T-cell (primary cell): ENCODE measurements at regions not wholly inside any gene's neighbourhood (a gene's known extent, or its start where the extent isn't known, plus 50 kb on each side); places are given as distances from the start of the nearest gene placed in this dataset.
"Not testable (repeated sequence)": the region's sequence is repeated elsewhere in the genome, so short reads cannot be mapped to it uniquely, and the experiment has no call there.

ENCODE experiments used
- ATAC-seq, 4 experiments: fragments of 200-7000 bp in 3 of 4; fragments of 150-1000 bp in 1 of 4; cut with Tn5 transposase; replicated peaks in 1 of 4; 1 replicate in 3 of 4; 2 replicates in 1 of 4; pipeline ENCODE4 v1.10.0; 2021; ENCODE audit warnings: moderate library complexity in 3 of 4, mild to moderate bottlenecking in 2 of 4, moderate number of reproducible peaks in 1 of 4
- CTCF ChIA-PET, 2 donors: fragments of 300-600 bp; sonication (Branson Sonifier 250); formaldehyde crosslinking; loops; one replicate each; lab custom pipeline; 2022; ENCODE audit warnings: antibody characterized with exemption in 2 of 2; lab: Charles Lee
- POLR2A ChIA-PET, 2 donors: fragments of 300-600 bp; sonication (Branson Sonifier 250); formaldehyde crosslinking; loops; one replicate each; lab custom pipeline; 2022; ENCODE audit warnings: antibody characterized with exemption in 2 of 2; lab: Charles Lee
- DNase-seq, 35 experiments: peaks; one replicate each; pipeline versions ENCODE4 v3.0.0 to v3.0.0-alpha.2; 2013 to 2023
- H3K27ac ChIP-seq: one replicate; pipeline ENCODE4 v1.5.1; 2013; ENCODE audit warnings: low read length
- H3K27me3 ChIP-seq, 2 experiments: replicated peaks in 1 of 2; 1 replicate in 1 of 2; 2 replicates in 1 of 2; pipeline versions ENCODE4 v1.6.1 to v1.7.0; 2013; ENCODE audit warnings: low read length in 1 of 2, mixed read lengths in 1 of 2; ENCODE audit not compliant: control insufficient read depth in 2 of 2, insufficient read depth in 2 of 2; ENCODE audit errors: extremely low read depth in 1 of 2
- H3K36me3 ChIP-seq, 2 donors: 1 replicate in 1 of 2; 2 replicates in 1 of 2; pipeline versions ENCODE4 v1.6.1 to v1.7.0; 2013; ENCODE audit warnings: low read length in 1 of 2; ENCODE audit not compliant: control insufficient read depth in 2 of 2, insufficient read depth in 1 of 2; ENCODE audit errors: extremely low read depth in 1 of 2
- H3K4me1 ChIP-seq, 2 experiments: 1 replicate in 1 of 2; 2 replicates in 1 of 2; pipeline versions ENCODE4 v1.6.1 to v1.7.0; 2013; ENCODE audit warnings: low read length in 2 of 2, mixed read lengths in 1 of 2; ENCODE audit not compliant: insufficient read depth in 2 of 2, control insufficient read depth in 1 of 2; ENCODE audit errors: extremely low read depth in 1 of 2
- H3K4me3 ChIP-seq, 2 donors: 1 replicate in 1 of 2; 2 replicates in 1 of 2; pipeline versions ENCODE4 v1.5.1 to v1.7.0; 2013; ENCODE audit warnings: mild to moderate bottlenecking in 2 of 2, low read length in 1 of 2, moderate library complexity in 1 of 2; ENCODE audit not compliant: control insufficient read depth in 1 of 2; ENCODE audit errors: extremely low read depth in 1 of 2
- H3K9me3 ChIP-seq: 2 replicates; pipeline ENCODE4 v1.7.0; 2013
- H3K27ac Mint-ChIP-seq, 2 donors: one replicate each; pipeline ENCODE4 v1.8.0; 2020 to 2021; ENCODE audit warnings: mild to moderate bottlenecking in 2 of 2, mixed read lengths in 2 of 2
- H3K27me3 Mint-ChIP-seq, 2 donors: one replicate each; pipeline ENCODE4 v1.8.0; 2021 to 2022; ENCODE audit warnings: mixed read lengths in 2 of 2
- H3K36me3 Mint-ChIP-seq: one replicate; pipeline ENCODE4 v1.8.0; 2021; ENCODE audit warnings: mixed read lengths
- H3K4me1 Mint-ChIP-seq, 3 donors: one replicate each; pipeline ENCODE4 v1.8.0; 2020 to 2022; ENCODE audit warnings: mixed read lengths in 3 of 3, mild to moderate bottlenecking in 1 of 3
- H3K4me3 Mint-ChIP-seq, 3 donors: one replicate each; pipeline ENCODE4 v1.8.0; 2020 to 2022; ENCODE audit warnings: mild to moderate bottlenecking in 3 of 3, mixed read lengths in 3 of 3, moderate library complexity in 3 of 3
- H3K9me3 Mint-ChIP-seq, 3 donors: one replicate each; pipeline ENCODE4 v1.8.0; 2020 to 2022; ENCODE audit warnings: mixed read lengths in 3 of 3
- WGBS: methylation state at CpG from one replicate; pipeline ENCODE4 v1.1.5; 2013; ENCODE audit warnings: missing lambda C conversion rate; ENCODE audit not compliant: insufficient coverage; 5-methylcytosine and 5-hydroxymethylcytosine counted together

DNA sequence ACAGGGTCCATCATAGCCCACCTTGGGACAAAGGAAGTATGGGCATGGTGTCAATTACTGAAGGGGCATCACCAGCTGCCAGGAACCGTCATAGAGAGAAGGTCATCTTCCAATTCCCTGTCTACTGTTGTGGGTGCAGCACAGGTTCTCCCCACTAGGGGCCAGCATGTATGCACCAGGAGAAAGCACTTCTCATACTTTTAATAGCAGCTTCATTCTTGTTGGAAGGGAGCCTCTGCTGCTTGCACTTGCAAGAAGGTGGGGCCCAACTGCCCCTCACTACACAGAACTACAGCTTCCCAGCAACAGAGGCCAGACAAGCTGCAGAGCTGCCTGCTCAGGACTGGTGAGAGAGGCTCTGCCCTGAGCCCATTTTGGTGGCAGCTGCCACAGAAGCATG is 182.2 kb downstream of the SPIN4 start:
- CTCF ChIA-PET, H3K36me3 ChIP-seq, H3K27ac ChIP-seq, H3K4me3 Mint-ChIP-seq, DNase-seq, H3K27me3 ChIP-seq, H3K4me3 ChIP-seq, H3K36me3 Mint-ChIP-seq, H3K9me3 ChIP-seq, H3K4me1 ChIP-seq, POLR2A ChIA-PET, H3K9me3 Mint-ChIP-seq, H3K27ac Mint-ChIP-seq, ATAC-seq, H3K27me3 Mint-ChIP-seq, H3K4me1 Mint-ChIP-seq: not testable (repeated sequence)
- no CpG with 5 or more reads among the region's 1 CpG for WGBS

- CTCF ChIA-PET, result not testable (repeated sequence)
Measured at GRCh38 chrX:63167002-63167401, 184.1 kb downstream of the SPIN4 start.

DNA sequence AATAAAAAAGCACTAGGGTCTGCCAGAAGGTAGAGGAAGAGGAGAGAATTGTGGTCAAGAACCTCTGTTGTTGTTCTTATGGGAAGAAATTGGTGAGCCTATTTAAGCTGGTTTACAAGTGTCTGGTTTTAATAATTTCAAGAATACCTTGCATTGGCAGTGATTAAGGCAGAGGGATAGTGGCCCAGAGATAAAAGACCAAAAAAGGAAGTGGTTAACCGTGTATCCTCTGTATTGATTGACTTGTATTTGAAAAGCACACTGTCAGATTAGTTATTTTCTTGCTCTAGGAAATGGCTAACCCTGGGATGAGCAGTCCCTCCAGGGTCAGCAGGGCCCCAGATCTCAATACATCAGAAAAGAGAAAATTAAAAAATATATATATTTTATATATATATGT is 190.1 kb downstream of the SPIN4 start:
- H3K27ac ChIP-seq, H3K27me3 Mint-ChIP-seq, H3K4me3 Mint-ChIP-seq, H3K36me3 Mint-ChIP-seq, H3K36me3 ChIP-seq, POLR2A ChIA-PET, H3K4me1 Mint-ChIP-seq, ATAC-seq, CTCF ChIA-PET, H3K27me3 ChIP-seq, H3K9me3 ChIP-seq, H3K9me3 Mint-ChIP-seq, H3K4me1 ChIP-seq, H3K4me3 ChIP-seq, H3K27ac Mint-ChIP-seq, DNase-seq: not testable (repeated sequence)
- WGBS, result no CpG with 5 or more reads among the region's 1 CpG

More at GRCh38 chrX:63167002-63167401, 184.1 kb downstream of the SPIN4 start:
- H3K9me3 ChIP-seq, H3K27me3 ChIP-seq, H3K27ac ChIP-seq, H3K4me1 Mint-ChIP-seq, DNase-seq, H3K4me1 ChIP-seq, H3K4me3 ChIP-seq, POLR2A ChIA-PET, H3K27ac Mint-ChIP-seq, H3K36me3 Mint-ChIP-seq, H3K36me3 ChIP-seq, H3K27me3 Mint-ChIP-seq, H3K4me3 Mint-ChIP-seq, H3K9me3 Mint-ChIP-seq, ATAC-seq: not testable (repeated sequence)
- WGBS, result no CpG with 5 or more reads among the region's 1 CpG

DNA sequence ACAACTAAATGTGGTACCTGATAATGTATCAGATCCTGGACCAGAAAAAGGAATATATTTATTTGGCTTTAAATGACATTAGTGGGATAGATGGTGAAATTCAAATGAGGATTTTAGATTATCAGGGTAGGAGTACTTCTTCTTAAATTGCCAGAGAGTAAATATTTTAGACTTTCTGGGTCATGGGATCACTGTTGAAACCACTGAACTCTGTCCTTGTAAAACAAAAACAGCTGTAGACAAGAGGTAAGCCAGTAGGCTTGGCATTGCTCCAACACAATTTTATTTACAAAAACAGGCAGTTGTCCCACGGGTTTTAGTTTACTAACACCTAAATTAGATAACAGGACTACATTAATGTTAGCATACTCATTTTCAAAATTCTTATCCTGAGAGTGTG is 190.8 kb downstream of the SPIN4 start:
- H3K27me3 Mint-ChIP-seq, POLR2A ChIA-PET: not testable (repeated sequence)
- WGBS, result no CpG with 5 or more reads among the region's 1 CpG

DNA sequence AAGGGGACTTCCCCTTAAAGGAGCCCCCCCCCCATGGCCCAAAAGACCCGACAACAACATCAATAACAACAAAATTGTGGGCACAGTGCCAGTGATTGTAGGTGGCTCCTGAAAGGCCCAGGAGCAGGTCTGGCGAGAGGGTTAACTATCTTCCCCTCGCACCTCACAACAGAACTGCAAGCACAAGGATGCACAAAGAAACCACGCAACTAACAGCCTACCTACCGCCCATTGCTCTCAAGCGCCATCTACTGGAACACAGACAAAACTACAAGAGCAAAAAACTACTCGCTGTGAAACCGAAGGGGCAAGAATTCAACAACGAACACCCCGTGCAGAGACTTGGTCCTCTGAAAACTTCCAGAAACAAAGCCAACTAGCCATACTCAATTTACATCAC is 205.6 kb downstream of the SPIN4 start:
- H3K4me3 Mint-ChIP-seq, CTCF ChIA-PET, H3K36me3 Mint-ChIP-seq, H3K36me3 ChIP-seq, H3K4me1 ChIP-seq, H3K27ac ChIP-seq, POLR2A ChIA-PET, H3K27me3 ChIP-seq, H3K4me1 Mint-ChIP-seq, H3K4me3 ChIP-seq, H3K9me3 Mint-ChIP-seq, H3K9me3 ChIP-seq, ATAC-seq, H3K27ac Mint-ChIP-seq, DNase-seq, H3K27me3 Mint-ChIP-seq: not testable (repeated sequence)
- no CpG with 5 or more reads among the region's 10 CpGs for WGBS

More for the DNA sequence above, 190.8 kb downstream of the SPIN4 start:
- H3K27ac Mint-ChIP-seq, ATAC-seq, DNase-seq, H3K27me3 ChIP-seq, H3K4me3 Mint-ChIP-seq, H3K9me3 ChIP-seq, H3K4me3 ChIP-seq, H3K36me3 Mint-ChIP-seq, H3K36me3 ChIP-seq, H3K27ac ChIP-seq, H3K9me3 Mint-ChIP-seq, H3K4me1 Mint-ChIP-seq, CTCF ChIA-PET, H3K4me1 ChIP-seq: not testable (repeated sequence)

DNA sequence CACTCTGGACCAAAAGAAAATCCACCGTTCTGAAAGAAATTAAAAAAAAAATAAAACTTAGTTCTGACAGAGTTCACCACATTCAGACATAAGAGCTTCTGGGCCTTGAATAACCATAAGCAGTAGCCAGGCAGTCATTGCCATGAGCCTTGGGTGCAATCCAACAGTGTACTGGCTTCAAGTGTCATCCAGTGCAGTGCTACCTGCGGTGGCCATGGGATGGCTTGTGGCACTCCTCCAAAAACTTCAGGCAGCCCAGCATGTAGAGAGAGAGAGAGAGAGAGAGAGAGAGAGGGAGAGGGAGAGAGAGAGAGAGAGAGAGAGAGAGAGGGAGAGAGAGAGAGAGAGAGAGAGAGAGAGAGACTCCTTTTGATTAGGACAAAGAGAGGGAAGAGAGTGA is 208.5 kb downstream of the SPIN4 start:
- H3K4me1 Mint-ChIP-seq, H3K27ac Mint-ChIP-seq, H3K4me1 ChIP-seq, CTCF ChIA-PET, H3K9me3 Mint-ChIP-seq, H3K4me3 Mint-ChIP-seq, H3K4me3 ChIP-seq, H3K36me3 ChIP-seq, ATAC-seq, H3K27me3 ChIP-seq, H3K27ac ChIP-seq, DNase-seq, POLR2A ChIA-PET, H3K36me3 Mint-ChIP-seq, H3K9me3 ChIP-seq, H3K27me3 Mint-ChIP-seq: not testable (repeated sequence)
- no CpG with 5 or more reads among the region's 2 CpGs for WGBS

DNA sequence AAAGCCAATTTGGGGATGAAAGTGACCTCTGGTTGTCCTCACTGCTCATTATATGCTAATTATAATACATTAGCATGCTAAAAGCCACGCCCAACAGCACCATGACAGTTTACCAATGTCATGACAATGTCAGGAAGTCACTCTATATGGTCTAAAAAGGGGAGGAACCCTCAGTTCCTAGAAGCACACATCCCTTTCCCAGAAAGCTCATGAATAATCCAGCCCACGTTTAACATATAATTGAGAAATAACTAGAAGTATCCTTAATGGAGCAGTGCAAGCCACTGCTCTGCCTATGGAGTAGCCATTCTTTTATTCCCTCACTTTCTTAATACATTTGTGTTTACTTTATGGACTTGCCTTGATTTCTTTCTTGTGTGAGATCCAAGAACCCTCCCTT is 215.3 kb downstream of the SPIN4 start:
- H3K27ac ChIP-seq, H3K4me3 ChIP-seq, DNase-seq, POLR2A ChIA-PET, H3K4me3 Mint-ChIP-seq, H3K27me3 ChIP-seq, H3K36me3 Mint-ChIP-seq, H3K27me3 Mint-ChIP-seq, ATAC-seq, H3K4me1 ChIP-seq, H3K4me1 Mint-ChIP-seq, H3K27ac Mint-ChIP-seq, H3K9me3 Mint-ChIP-seq, CTCF ChIA-PET, H3K36me3 ChIP-seq, H3K9me3 ChIP-seq: not testable (repeated sequence)
- WGBS, result no CpG with 5 or more reads among the region's 2 CpGs
